ENCODE measurements at regions not wholly inside any gene's neighbourhood (a gene's known extent, or its start where the extent isn't known, plus 50 kb on each side); places are given as distances from the start of the nearest gene placed in this dataset.

DNA sequence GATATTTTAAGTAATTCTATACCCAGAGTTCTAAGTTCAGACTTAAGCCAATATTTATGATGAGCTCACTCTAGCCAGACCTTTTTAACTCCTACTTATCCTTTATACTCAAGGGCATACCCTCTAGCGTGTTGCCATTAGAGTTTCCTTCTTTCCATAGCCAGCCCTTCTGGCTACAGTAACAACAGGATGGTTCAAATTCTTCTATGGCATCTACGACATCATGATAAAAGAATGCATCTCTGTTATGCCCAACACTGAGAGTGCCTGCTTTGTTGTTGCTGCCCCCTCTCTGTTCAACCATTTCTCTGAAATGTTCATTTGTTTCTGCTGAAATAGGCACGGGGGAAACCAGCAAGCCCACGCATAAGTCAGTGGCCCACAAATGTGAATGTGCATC, 104.5 kb downstream of the UBE2NL start:
- TF ChIP-seq POLR2A (IDR thresholded peaks at IDR 0.05) (no peak), CTCF (IDR thresholded peaks at IDR 0.05) (no peak)

Measured in adrenal gland (tissue), 5 donors.